HL-60 (cell line): ENCODE measurements at regions not wholly inside any gene's neighbourhood (a gene's known extent, or its start where the extent isn't known, plus 50 kb on each side); places are given as distances from the start of the nearest gene placed in this dataset.

Experiments
- DNase-seq, 2 experiments: peaks; one replicate each; pipeline ENCODE4 v3.0.0-alpha.2; 2010 to 2020; ENCODE audit warnings: low read depth in 1 of 2, low spot score in 1 of 2
- H3K27ac ChIP-seq: fragments of 250-450 bp; sonication (Bioruptor Pico); replicated peaks from 2 replicates; pipeline ENCODE4 v1.5.1; 2020; ENCODE audit warnings: mild to moderate bottlenecking, moderate library complexity
- H3K27me3 ChIP-seq: fragments of 250-450 bp; sonication (Bioruptor Pico); 2 replicates; pipeline ENCODE4 v1.5.1; 2021; ENCODE audit warnings: mild to moderate bottlenecking, moderate library complexity; ENCODE audit not compliant: insufficient read depth, poor library complexity, severe bottlenecking
- H3K4me3 ChIP-seq: replicated peaks from 2 replicates; pipeline ENCODE4 v1.5.1; 2011; ENCODE audit warnings: mild to moderate bottlenecking, control low read depth, low read length; ENCODE audit not compliant: insufficient read depth
- CTCF ChIP-seq: IDR thresholded peaks from one replicate; pipeline ENCODE4 v1.5.1; 2011; ENCODE audit warnings: low read length, control low read depth, inconsistent platforms; ENCODE audit not compliant: insufficient read depth
- GABPA ChIP-seq: IDR thresholded peaks from 2 replicates; pipeline ENCODE4 v1.6.1; 2012; ENCODE audit warnings: low read depth
- POLR2AphosphoS5 ChIP-seq: IDR thresholded peaks from 2 replicates; pipeline ENCODE4 v1.6.1; 2012; ENCODE audit warnings: low read depth
- REST ChIP-seq: IDR thresholded peaks from 2 replicates; pipeline ENCODE4 v1.6.1; 2012; ENCODE audit warnings: low read depth; ENCODE audit not compliant: insufficient replicate concordance
- SPI1 ChIP-seq: IDR thresholded peaks from 2 replicates; pipeline ENCODE4 v1.6.1; 2012; ENCODE audit warnings: low read depth, mild to moderate bottlenecking, borderline replicate concordance

GRCh38 chr16:73565263-73565662, 517.3 kb upstream of the ZFHX3 start:
- H3K4me3 ChIP-seq = no peak overlapping the region
- TF ChIP-seq GABPA (no peak), REST (no peak), POLR2AphosphoS5 (no peak), CTCF (no peak), SPI1 (no peak)
- H3K27me3 ChIP-seq = peaks cover 5% of the 10 kb centered on the region
- no peak for DNase-seq
- H3K27ac ChIP-seq = no peak overlapping the region

GRCh38 chr16:73563709-73564108, 515.8 kb upstream of the ZFHX3 start:
- TF ChIP-seq GABPA (no peak), CTCF (no peak), REST (no peak), POLR2AphosphoS5 (no peak), SPI1 (no peak)
- no peak for DNase-seq
- H3K27ac ChIP-seq = no peak overlapping the region
- no peak overlapping the region for H3K4me3 ChIP-seq
- peaks cover 5% of the 10 kb centered on the region for H3K27me3 ChIP-seq

GRCh38 chr16:73560497-73560896, 512.6 kb upstream of the ZFHX3 start:
- H3K27me3 ChIP-seq = no peaks in the 10 kb centered on the region
- no peak overlapping the region for H3K27ac ChIP-seq
- no peak for DNase-seq
- TF ChIP-seq GABPA (no peak), REST (no peak), POLR2AphosphoS5 (no peak), SPI1 (no peak)
- H3K4me3 ChIP-seq = no peak overlapping the region
